BE2C (cell line): ENCODE measurements at regions not wholly inside any gene's neighbourhood (a gene's known extent, or its start where the extent isn't known, plus 50 kb on each side); places are given as distances from the start of the nearest gene placed in this dataset.

Source experiments
- DNase-seq: peaks from one replicate; pipeline ENCODE4 v3.0.0-alpha.2; 2020
- H3K27me3 ChIP-seq: fragments of 250-450 bp; sonication (Bioruptor Pico); 2 replicates; pipeline ENCODE4 v1.5.1; 2020; ENCODE audit warnings: mild to moderate bottlenecking
- H3K36me3 ChIP-seq: fragments of 250-450 bp; sonication (Bioruptor Pico); 2 replicates; pipeline ENCODE4 v1.5.1; 2020; ENCODE audit warnings: mild to moderate bottlenecking
- H3K4me1 ChIP-seq: fragments of 250-450 bp; sonication (Bioruptor Pico); 2 replicates; pipeline ENCODE4 v1.5.1; 2020
- H3K4me3 ChIP-seq: 2 replicates; pipeline ENCODE4 v1.5.1; 2011; ENCODE audit warnings: low read depth, low read length
- H3K9me3 ChIP-seq: fragments of 250-450 bp; sonication (Bioruptor Pico); 2 replicates; pipeline ENCODE4 v1.5.1; 2020
- CTCF ChIP-seq: IDR thresholded peaks from 2 replicates; pipeline ENCODE4 v1.5.1; 2012; ENCODE audit warnings: mild to moderate bottlenecking, low read depth, low read length

GRCh38 chr11:57913715-57914704, 109.7 kb upstream of the OR9Q1 start:
- TF ChIP-seq CTCF, result no peak
- Histone ChIP-seq H3K4me3 (no peak overlapping the region), H3K27me3 (no peaks in the 10 kb centered on the region), H3K9me3 (no peaks in the 10 kb centered on the region), H3K4me1 (no peaks in the 10 kb centered on the region), H3K36me3 (no peaks in the 10 kb centered on the region)
- no peak for DNase-seq

DNA sequence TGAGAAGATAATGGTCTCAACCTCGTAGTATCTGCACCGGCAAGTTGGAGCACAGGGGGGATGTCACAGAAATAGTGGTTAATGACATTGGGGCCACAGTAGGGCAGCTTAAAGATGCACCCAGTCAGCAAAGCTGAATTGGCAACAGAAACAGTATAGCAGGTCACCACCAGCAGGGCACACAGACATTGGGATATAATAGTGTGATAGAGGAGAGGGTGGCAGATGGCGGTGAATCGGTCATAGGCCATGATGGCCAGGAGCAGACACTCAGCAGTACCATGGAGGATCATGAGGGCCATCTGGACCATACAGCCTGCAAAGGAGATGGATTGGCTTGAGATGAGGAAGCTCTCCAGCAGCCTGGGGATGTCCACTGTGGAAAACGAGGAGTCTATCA, 106.0 kb upstream of the OR9Q1 start:
- H3K36me3 ChIP-seq, result no peaks in the 10 kb centered on the region
- H3K9me3 ChIP-seq, result no peaks in the 10 kb centered on the region
- H3K4me1 ChIP-seq, result no peaks in the 10 kb centered on the region
- no peaks in the 10 kb centered on the region for H3K27me3 ChIP-seq
- no peak for TF ChIP-seq CTCF
- no peak for DNase-seq
- no peak overlapping the region for H3K4me3 ChIP-seq

GRCh38 chr11:57920971-57921370, 102.7 kb upstream of the OR9Q1 start:
- Histone ChIP-seq H3K4me1 (no peaks in the 10 kb centered on the region), H3K9me3 (no peaks in the 10 kb centered on the region), H3K4me3 (no peak overlapping the region), H3K36me3 (no peaks in the 10 kb centered on the region), H3K27me3 (no peaks in the 10 kb centered on the region)
- TF ChIP-seq CTCF, result no peak
- DNase-seq, result no peak

DNA sequence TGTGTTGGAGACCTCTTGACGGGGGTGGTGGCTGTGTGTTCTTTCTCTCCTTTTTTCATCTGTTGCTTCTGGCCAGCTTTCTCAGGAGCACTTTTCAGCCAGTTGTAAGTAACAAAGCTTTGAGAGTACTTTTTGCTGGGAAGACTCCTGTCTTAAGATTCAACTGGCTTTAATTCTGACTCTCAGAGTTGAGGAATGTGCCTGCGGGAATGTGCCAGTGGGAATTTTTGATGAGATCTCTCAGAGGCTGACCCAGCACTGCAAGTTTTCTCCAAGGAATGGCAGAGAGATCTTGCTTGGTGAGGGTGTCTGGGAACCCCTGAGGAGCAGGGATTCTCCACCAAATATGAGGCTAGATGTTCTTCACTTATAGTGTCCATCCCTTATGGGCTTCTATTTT, 91.6 kb upstream of the OR9Q1 start:
- H3K9me3 ChIP-seq, result no peaks in the 10 kb centered on the region
- no peaks in the 10 kb centered on the region for H3K27me3 ChIP-seq
- H3K4me1 ChIP-seq, result no peaks in the 10 kb centered on the region
- H3K4me3 ChIP-seq, result no peak overlapping the region
- no peak for TF ChIP-seq CTCF
- no peaks in the 10 kb centered on the region for H3K36me3 ChIP-seq
- DNase-seq, result no peak

GRCh38 chr11:57935402-57936049, 88.2 kb upstream of the OR9Q1 start:
- no peaks in the 10 kb centered on the region for H3K36me3 ChIP-seq
- no peaks in the 10 kb centered on the region for H3K27me3 ChIP-seq
- DNase-seq, result no peak
- H3K4me1 ChIP-seq, result no peaks in the 10 kb centered on the region
- no peak overlapping the region for H3K4me3 ChIP-seq
- no peak for TF ChIP-seq CTCF
- no peaks in the 10 kb centered on the region for H3K9me3 ChIP-seq

DNA sequence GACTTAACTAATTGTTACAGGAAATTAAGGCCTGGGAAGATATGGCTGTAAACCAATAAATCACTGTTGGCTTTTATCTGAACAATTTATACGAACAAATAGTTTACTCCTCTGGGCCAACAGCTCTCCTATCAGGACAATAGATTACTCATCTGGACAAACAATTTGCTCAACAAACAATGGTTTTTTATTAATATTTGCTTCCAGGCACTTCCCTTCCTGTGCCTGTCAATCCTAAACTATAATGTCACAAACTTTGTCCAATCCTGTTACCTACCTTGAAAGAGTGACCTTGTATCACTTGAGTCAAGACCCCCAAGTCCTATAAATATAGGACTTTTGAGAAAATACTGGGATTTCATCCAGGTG, 87.6 kb upstream of the OR9Q1 start:
- TF ChIP-seq CTCF, result no peak
- Histone ChIP-seq H3K36me3 (no peaks in the 10 kb centered on the region), H3K9me3 (no peaks in the 10 kb centered on the region), H3K4me3 (no peak overlapping the region), H3K27me3 (no peaks in the 10 kb centered on the region), H3K4me1 (no peaks in the 10 kb centered on the region)
- no peak for DNase-seq
